ENCODE measurements at regions not wholly inside any gene's neighbourhood (a gene's known extent, or its start where the extent isn't known, plus 50 kb on each side); places are given as distances from the start of the nearest gene placed in this dataset.
"Not testable (repeated sequence)": the region's sequence is repeated elsewhere in the genome, so short reads cannot be mapped to it uniquely, and the experiment has no call there.

DNA sequence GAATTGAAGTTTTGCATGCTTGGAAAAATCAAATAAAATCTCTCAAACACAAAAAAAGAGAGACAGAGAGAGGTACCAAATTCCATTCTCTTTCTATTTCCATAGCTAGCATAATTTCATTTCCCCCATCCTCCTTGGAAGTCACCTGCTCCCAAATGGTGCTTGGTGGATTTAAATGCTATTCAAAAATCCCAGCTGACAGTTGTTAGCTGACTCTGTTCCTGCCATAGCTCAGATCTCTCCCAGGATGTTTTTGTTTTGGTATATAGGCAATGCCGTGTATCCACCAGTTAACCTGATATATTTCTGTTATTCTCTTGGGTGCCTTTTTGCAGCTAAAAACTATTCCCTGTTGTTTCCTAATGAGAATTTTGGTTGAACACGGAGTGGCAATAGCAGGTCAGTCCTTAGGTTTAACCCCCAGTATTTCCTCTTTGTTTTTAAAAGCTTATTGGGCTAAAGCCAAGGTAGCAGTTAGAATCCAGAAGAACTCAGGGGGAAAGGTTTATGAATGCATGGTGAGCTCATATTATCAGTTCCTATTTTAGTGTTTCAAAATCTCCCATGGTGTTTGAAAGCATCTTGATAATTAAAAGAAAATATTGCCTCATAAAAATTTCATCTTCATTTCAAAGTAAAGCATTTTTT, 240.0 kb upstream of the GBE1 start:
- no peak for DNase-seq

DNA sequence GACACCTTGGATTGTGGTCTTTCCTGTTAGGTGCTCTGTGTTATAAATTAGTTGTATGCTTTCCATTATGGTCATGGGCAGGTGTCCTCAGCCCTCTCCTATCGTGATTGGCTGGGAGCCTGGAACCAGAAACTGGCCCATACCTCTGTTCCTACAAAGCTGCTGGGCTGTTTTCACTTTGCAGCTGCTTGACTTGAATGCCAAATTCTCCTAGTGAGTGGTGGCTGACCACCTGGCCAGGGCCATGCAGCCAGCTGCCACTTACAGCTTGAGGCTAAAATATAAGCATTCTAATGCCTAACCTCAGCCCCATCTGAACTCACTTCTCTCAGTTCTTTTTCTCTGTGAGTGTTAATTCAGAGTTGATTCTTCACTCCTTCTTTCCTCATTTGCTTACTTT, 239.3 kb upstream of the GBE1 start:
- no peak for DNase-seq

GRCh38 chr3:82000350-82000749, 238.9 kb upstream of the GBE1 start:
- no peak for DNase-seq

- no peak for DNase-seq
Observed at GRCh38 chr3:81998907-81999306, 237.5 kb upstream of the GBE1 start.

DNA sequence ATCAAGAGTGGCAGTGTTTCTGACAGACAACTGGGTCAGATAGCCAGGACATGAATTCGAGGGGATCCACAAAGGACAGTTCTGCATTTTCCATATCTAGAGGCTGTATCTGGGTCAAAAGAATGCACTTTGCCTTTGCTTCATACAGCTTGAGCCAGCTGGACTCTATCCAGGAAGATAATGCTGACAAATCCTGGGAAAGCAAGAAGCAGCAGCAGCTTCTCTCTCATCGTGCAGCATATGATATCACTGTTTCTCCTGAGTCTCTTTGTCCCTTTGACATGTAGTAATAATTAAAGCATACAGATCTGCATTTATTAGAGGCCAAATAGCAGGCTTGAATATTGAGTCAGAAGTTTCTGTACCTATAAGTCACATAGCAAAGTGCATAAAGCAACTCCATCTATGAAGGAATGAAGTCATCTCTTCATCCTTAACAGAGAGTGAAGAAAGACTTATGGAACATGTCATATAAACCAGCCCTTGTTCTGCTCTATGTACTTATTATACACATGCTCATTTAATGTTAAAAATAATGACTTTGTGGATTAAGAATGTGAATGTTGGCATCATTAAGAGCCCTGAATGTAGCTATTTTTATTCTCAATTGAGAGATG, 236.8 kb upstream of the GBE1 start:
- no peak for DNase-seq

- no peak for DNase-seq
Observed at GRCh38 chr3:81997390-81997789, 235.9 kb upstream of the GBE1 start.

GRCh38 chr3:81995329-81995728, 233.9 kb upstream of the GBE1 start:
- no peak for DNase-seq

- DNase-seq = no peak
Observed at GRCh38 chr3:81989758-81990157, 228.3 kb upstream of the GBE1 start.

DNA sequence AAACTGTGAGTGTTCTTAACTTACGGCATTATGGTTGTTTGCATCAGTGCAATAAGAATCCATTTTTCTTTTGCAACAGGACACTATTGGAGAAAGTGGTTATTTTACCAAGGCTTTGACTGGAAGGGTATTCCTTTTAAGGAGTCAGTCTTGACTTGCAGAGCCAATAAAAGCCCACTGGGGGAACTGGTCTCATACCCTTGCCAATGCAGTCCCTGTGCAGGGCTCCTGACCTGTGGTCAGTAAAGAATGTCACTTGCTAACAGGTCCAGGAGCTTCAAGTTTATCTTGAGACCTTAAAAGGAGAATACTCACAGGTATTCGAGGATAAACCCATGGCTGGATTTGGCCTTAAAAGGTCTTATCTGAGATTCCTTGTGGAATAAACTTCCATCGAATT, 227.8 kb upstream of the GBE1 start:
- DNase-seq = no peak

DNA sequence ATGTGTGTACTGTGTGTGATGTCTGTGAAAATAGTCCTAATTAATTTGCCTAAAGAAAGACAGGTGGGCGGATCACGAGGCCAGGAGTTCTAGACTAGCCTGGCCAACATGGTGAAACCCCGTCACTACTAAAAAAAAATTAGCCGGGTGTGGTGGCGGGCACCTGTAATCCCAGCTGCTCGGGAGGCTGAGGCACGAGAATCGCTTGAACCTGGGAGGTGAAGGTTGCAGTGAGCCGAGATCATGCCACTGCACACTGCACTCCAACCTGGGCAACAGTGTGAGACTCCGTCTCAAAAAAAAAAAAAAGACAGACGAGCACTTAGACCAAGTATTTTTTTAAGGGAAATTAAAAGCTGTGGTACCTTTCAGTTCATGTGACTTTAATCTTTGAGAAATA, 226.0 kb upstream of the GBE1 start:
- not testable (repeated sequence) for DNase-seq

GRCh38 chr3:81985996-81986723, 224.7 kb upstream of the GBE1 start:
- no peak for DNase-seq

DNA sequence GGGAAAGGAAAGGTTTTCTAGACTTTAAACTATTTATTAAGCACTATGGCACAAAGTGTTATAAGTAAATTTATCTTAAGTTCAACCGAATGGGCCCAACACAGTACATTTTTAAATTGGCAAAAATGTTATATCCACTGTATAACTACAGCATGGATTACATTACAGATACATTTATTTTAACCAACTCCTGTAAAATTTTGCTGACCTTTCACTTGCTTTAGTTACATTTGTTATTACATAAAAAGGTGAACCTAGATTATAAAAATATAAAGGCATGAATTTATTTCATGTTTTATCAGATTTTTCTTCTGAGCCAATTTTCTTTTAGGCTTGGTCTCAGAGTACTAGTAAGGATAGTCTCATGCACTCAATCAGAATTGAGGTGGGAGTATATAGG, 221.9 kb upstream of the GBE1 start:
- no peak for DNase-seq

DNA sequence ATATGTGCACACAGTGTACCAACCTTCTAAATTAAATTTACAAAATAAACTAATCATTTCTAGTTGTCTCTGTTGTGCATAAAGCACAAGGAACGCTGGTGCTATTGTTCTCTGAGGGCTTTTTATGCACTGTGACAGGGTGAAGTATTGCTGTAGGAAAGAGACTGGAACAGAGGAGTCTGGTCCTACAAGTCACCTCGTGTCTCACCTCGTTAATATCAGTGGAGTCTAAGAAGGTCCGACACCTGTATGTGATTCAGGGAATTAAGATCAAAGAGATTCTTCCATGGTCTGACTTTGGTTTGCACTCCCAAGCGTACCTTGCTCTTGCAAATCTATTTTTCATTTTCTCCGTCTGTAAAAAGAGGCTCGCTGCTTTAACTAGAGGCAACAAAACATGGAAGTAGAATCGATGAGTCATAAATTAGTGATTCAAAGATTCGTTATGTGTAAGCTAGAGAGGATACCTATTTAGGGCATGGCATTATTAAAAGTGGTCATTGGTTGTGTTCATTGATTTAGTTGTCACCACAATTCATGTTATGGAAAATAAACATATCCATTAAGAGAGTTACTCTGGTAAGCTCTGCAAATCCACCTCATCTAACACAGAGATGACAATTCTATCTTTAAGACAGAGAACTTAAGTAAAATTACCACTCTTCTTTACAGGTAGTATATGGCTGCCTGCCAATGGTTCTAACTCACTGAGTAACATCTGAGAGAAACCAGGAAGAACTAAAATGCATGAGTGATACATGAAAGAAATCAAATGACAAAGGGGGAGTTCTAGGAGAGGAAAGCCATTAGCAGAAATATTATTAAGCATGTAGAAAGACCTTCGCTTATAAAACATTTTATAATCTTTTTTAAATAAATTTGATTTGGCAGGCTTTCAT, 219.4 kb upstream of the GBE1 start:
- DNase-seq = no peak

- no peak for DNase-seq
Observed at GRCh38 chr3:81974751-81975150, 213.3 kb upstream of the GBE1 start.

DNA sequence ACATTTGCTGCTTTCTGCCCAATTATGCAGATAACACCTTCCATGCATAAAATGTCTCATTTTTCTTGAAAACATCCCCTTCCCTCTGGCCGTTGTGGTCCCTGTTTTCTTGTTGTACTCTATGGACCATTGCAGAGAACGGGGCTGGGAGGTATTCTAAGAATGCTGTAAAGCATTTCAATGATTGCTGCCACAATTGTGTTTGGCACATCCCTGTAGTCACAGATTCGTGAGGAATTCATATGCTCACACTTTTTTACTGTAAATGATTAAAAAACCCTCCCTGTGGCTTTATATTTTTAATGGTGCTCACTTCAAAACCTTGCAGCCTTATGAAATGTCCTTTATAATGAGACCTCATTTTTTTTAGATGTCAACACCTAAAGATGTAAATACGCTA, 207.2 kb upstream of the GBE1 start:
- DNase-seq = no peak

DNA sequence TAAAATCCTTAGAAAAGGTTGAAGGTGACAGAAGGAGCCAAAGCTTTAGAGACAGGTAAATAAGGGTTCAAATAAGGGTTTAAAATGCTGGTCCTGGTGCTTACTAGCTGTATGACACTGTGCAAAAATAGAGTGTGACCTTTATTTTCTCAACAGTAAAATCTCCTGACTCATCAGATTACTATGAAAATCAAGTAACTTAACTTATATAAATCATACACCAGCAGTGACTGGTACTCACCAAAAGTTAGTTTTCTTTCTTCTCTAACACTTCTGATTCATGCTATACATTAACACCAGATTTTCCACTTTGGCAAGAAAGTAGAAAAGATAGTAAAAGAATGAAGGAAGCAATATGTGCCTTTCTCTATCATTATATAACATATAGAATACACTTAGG, 205.9 kb upstream of the GBE1 start:
- DNase-seq = no peak

- DNase-seq = no peak
Observed at GRCh38 chr3:81965696-81966095, 204.3 kb upstream of the GBE1 start.

GRCh38 chr3:81962396-81962795, 201.0 kb upstream of the GBE1 start:
- DNase-seq = no peak

DNA sequence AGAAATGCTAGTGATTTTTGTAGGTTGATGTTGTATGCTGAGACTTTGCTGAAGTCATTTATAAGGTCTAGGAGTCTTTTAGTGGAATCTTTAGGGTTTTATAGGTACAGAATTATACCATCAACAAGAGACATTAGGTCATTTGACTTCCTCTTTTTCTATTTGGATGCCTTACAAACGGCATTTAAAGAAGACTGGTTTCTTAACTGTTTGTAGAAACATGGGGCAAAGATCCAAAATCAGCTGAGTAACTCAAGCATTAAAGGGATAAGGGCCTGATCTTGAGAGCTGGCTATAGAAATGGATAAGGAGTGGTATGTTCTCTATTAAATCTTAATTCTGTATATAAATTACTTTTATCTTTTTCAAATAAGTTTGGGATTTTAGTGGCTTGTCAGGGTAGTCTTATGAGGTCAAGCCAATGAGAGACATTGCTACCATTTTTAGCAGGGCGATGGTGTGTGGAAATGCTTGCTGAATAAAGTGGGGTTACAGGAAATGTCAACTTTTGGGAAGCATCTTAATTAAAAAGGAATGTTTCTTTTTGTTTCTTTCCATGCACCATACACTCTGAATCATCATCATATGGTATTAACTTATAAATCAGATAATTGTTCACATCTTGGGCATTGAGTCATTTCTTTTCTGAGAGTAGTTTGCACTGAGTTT, 197.7 kb upstream of the GBE1 start:
- DNase-seq = no peak

DNA sequence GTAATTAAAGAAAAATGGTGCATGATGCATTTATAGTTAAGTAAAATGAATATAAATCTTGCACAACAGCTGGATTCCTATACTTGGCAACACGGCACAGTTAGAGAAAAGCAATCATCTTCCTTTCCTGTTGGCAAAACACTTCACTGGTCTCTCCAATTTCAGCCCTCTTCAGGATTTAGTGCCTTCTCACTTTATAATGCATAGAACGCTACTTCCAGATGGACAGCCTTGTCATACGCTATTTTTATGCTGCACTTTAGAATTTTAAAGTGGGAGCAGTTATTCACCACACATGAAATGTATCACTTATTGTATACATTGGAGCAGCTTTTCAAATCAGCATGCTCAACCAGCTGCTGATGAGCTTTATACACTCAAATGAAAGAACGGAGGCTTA, 194.4 kb upstream of the GBE1 start:
- no peak for DNase-seq

DNA sequence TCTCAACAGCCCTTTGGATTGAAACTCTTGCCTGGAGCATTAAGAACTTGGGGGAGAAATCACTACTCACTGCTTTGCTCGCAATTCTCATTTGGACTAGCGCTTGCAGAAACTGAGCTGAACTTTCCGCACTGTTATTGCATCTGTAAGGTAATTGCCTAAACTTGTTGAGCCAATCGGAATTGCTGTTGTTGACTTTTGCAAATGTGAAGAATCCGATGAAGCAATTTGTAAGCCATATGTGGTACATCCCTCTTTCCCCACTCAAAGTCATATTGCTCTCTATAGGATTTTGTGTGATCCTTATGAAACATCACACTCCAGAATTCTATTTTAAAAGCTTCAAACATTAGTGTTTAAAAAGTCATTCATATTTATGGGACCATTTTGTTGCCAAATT, 191.7 kb upstream of the GBE1 start:
- no peak for DNase-seq

DNA sequence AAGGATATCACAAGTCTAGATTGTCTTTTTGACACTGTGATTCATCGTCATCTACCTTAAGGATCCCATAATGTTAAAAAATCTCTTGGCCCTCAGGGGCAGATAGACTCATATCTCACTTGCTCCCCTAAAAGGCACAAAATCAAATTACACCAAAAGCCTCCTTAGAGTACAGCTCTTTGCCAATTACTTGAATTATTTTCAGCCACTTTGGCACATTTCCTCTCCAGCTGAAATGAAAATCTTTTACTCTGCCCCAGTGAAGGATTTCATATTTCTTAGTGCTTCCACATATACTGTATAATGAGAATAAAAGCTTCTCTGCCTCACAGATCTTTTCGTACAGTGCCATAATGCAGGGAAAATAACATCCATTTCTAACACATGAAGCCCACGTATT, 190.7 kb upstream of the GBE1 start:
- no peak for DNase-seq

GRCh38 chr3:81951636-81952035, 190.2 kb upstream of the GBE1 start:
- no peak for DNase-seq
